ENCODE measurements at regions not wholly inside any gene's neighbourhood (a gene's known extent, or its start where the extent isn't known, plus 50 kb on each side); places are given as distances from the start of the nearest gene placed in this dataset.
"Not testable (repeated sequence)": the region's sequence is repeated elsewhere in the genome, so short reads cannot be mapped to it uniquely, and the experiment has no call there.

GRCh38 chr5:105304859-105305258, 1742.3 kb upstream of the NUDT12 start:
- DNase-seq, result no peak

- DNase-seq, result no peak
Observed at GRCh38 chr5:105288946-105289345, 1726.4 kb upstream of the NUDT12 start.

- DNase-seq, result no peak
Observed at GRCh38 chr5:105283134-105283533, 1720.5 kb upstream of the NUDT12 start.

- no peak for DNase-seq
Observed at GRCh38 chr5:105274079-105274478, 1711.5 kb upstream of the NUDT12 start.

GRCh38 chr5:105263515-105263914, 1700.9 kb upstream of the NUDT12 start:
- no peak for DNase-seq

GRCh38 chr5:105259581-105260217, 1697.1 kb upstream of the NUDT12 start:
- DNase-seq, result no peak

- no peak for DNase-seq
Observed at GRCh38 chr5:105238561-105238960, 1676.0 kb upstream of the NUDT12 start.

GRCh38 chr5:105230516-105231157, 1668.0 kb upstream of the NUDT12 start:
- DNase-seq, result no peak

- DNase-seq, result no peak
Observed at GRCh38 chr5:105218018-105218417, 1655.4 kb upstream of the NUDT12 start.

- no peak for DNase-seq
Observed at GRCh38 chr5:105213078-105213477, 1650.5 kb upstream of the NUDT12 start.

- DNase-seq, result no peak
Observed at GRCh38 chr5:105207066-105207465, 1644.5 kb upstream of the NUDT12 start.

GRCh38 chr5:105197531-105197930, 1634.9 kb upstream of the NUDT12 start:
- no peak for DNase-seq

- no peak for DNase-seq
Observed at GRCh38 chr5:105195765-105196164, 1633.2 kb upstream of the NUDT12 start.

- no peak for DNase-seq
Observed at GRCh38 chr5:105172918-105173317, 1610.3 kb upstream of the NUDT12 start.

GRCh38 chr5:105168806-105169205, 1606.2 kb upstream of the NUDT12 start:
- DNase-seq, result no peak

GRCh38 chr5:105167092-105167491, 1604.5 kb upstream of the NUDT12 start:
- DNase-seq, result no peak

- DNase-seq, result no peak
Observed at GRCh38 chr5:105163547-105163946, 1601.0 kb upstream of the NUDT12 start.

- not testable (repeated sequence) for DNase-seq
Observed at GRCh38 chr5:105162557-105162956, 1600.0 kb upstream of the NUDT12 start.

GRCh38 chr5:105158526-105158925, 1595.9 kb upstream of the NUDT12 start:
- DNase-seq, result no peak

- DNase-seq, result no peak
Observed at GRCh38 chr5:105150323-105150722, 1587.7 kb upstream of the NUDT12 start.

- DNase-seq, result no peak
Observed at GRCh38 chr5:105146867-105147266, 1584.3 kb upstream of the NUDT12 start.

- no peak for DNase-seq
Observed at GRCh38 chr5:105145152-105145551, 1582.6 kb upstream of the NUDT12 start.

- no peak for DNase-seq
Observed at GRCh38 chr5:105134328-105134727, 1571.7 kb upstream of the NUDT12 start.

Data from anterior cingulate cortex (tissue), 58 donors.